KG1 (cell line): ENCODE measurements at regions not wholly inside any gene's neighbourhood (a gene's known extent, or its start where the extent isn't known, plus 50 kb on each side); places are given as distances from the start of the nearest gene placed in this dataset.

Source experiments
- DNase-seq: peaks from one replicate; lab custom pipeline; 2025; lab: John Stamatoyannopoulos, UW

DNA sequence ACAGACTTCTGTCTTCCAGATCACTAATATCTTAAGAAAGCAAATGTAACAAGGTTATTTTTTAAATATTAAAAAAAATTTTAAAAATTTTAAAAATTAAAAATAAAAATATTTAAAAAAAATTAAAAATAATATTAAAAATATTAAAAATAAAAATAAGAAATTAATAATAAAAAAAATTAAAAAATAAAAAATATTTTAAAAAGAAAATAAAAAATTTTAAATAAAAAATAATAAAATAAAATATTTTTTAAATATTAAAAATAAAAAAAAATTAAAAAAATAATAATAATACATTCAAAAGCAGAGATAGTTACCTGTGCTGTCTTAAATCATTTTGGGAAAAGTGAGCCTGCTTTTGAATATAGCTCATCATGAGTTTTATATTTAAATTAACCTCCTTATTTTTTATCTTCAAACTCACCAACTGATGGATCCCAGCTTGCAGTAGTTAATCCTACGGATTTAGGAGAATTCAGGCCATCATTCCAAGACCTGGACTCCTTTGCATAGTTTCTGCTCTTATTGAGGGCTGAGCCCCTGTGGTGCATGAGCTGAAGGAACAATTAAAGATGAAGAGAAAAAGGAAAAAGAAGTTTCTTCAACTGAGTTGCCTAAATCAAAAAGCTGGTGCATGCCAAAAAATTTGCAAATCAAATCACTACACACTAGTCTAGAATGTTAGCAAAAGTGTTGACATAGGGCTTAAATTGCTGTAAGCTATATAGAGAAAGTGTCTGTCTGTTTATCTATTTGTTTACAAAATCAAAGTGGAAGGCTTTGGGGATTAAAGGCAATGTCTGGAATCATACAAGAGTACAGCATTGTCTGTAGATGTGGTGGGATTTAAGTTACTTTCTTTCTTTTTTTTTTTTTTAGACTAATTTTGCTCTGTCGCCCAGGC, 50.5 kb upstream of the ZNF438 start:
- no peak for DNase-seq

- no peak for DNase-seq
Observed at GRCh38 chr10:31083765-31084184, 52.1 kb upstream of the ZNF438 start.

DNA sequence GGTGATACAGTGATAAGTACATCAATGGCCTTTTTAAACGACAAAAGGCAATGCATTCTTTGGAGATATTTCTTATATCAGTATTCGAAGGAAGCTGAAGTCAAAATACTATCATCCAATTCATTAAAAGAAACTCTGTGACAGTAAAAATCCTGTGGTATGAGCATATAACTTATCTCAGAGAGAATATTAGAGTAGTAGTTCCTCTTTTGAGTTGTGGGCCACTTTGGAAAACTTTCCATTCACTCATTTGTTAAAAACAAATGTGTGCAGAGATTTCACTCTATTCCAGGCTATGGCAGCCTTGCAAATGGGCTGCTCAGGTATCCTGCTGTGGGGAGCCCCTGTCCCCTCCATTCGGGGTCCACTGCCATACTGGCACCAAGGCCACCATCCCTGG, 55.3 kb upstream of the ZNF438 start:
- DNase-seq: no peak

DNA sequence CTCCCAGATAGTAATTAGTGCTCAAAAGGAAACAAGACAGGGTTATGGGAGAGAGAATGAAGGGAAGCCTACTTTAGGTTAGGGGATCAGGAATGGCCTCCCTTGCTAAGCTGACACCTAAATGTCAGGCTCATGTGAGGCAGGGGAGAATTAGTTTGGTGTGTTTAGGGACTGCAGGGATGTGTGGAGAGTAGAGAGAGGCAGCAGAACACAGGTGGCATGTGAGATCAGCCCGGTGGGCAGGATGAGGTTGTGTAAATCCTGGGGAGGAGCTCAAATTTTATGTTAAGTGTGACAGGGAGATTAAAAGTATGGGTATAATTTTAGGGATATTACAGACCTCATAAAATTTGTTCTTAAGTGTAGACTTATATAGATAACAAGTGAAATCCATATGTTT, 56.2 kb upstream of the ZNF438 start:
- no peak for DNase-seq

GRCh38 chr10:31090894-31091607, 59.4 kb upstream of the ZNF438 start:
- no peak for DNase-seq

GRCh38 chr10:31095677-31096560, 64.3 kb upstream of the ZNF438 start:
- DNase-seq: no peak

DNA sequence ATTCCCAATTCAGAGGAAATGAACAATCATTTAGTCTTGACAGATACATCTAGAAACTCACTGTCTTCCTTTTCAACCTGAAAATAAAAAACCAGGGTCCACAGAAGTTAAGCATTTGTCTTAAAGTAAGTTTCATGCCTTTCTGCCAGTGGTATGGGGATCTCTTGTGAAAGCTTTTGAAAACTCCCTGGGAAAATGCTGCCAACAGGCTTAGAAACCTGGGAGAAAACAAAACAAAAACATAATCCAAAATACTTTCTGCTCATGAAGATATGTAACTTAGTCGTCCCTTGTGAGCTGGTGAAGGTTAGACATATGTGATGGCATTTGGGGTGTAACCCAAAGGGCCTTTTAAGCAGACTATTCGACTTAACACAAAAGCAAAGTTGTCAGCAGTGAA, 66.4 kb upstream of the ZNF438 start:
- DNase-seq: no peak

DNA sequence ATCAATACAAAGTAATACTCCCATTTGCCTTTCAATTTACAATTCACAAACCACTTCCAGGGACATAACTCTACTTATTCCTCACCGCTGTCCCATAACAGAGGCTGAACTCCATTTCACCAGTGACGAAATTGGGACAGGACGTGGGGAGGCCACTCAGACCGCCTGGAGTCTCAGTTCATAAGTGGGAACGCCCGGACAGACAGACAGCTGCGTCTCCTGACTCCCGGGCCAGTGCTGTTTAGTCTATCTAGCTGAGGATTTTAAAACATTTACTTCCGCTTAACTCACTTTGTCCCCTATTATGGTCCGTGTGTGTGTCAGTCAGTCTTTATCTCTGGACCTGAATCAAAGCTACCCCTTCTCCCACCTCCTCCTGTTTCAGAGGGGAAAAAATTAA, 67.4 kb upstream of the ZNF438 start:
- DNase-seq: no peak

- DNase-seq: no peak
Observed at GRCh38 chr10:31099664-31100063, 68.0 kb upstream of the ZNF438 start.

- no peak for DNase-seq
Observed at GRCh38 chr10:31100115-31100601, 68.5 kb upstream of the ZNF438 start.

DNA sequence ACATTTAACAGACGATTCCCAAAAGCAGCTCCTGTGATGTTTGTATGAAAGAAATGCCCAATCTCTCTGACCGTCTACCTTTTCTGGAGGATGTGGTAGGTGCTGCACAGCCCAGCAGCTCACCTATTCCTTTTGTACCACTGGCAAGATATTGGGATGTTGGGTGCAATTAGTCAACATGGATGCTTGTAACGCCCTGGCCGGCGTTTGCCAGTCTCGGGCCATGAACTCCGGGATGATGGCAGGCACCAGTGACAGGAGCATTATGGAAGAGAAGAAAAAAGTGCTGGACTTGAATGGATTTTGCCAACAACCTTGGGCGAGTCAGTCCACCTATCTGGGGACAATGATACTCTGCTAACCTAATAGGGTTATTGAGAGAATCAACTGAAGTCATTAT, 69.0 kb upstream of the ZNF438 start:
- DNase-seq: no peak

DNA sequence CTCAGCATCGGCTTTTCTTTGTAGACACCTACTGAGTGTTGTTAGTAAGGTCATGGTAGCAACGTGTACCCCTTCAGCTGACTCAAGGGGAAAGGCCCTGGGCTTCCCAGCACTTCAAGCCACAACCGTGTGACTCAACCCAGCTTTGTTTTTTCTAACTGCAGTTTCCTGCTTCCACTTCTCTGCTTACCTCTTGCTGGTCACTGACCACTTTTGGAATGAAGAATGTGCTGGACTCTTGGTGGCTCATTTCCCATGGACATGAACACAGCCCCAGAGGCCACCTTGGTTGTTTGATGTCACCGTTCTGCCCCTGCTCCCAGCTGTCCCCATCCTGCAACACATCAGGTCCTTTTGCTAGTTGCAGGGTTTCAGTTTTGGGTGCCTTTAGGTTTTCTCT, 69.5 kb upstream of the ZNF438 start:
- no peak for DNase-seq

- DNase-seq: no peak
Observed at GRCh38 chr10:31102421-31102820, 70.8 kb upstream of the ZNF438 start.

DNA sequence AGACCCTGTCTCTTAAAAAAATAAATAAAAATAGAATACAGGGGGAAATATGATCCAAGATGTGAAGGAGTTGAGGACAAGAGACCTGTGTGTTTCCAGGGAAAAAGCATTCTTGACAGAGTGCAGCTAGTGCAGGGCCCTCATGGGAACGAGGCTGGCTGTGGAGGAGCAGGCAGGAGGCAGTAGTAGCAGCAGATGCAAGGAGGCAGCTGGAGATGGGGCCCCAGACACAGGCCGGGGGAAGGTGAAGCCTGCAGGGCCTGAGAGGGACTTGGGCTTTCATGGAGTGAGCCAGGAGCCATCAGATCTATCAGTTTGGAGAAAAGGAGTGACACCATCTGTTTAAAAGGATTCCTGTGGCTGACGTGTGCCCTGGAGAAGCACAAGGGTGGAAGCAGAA, 71.4 kb upstream of the ZNF438 start:
- DNase-seq: no peak

DNA sequence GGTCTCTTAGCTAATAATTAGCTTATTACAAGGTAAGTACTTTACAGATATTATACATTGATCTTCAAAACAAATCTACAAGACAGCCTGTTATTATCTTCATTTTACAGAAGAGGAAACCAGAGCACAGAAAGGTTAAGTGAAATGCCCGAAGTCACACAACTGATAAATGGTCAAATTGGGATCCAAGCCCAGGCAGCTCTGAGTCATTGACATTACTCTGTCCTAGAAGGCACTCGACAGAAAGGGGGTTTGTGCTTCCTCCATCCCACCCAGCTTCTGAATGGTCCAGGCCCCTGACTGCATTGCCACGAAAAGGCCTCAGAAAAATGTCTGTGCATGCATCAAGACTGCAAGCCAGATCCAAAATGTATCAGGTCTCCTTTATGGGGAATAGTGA, 81.3 kb upstream of the ZNF438 start:
- no peak for DNase-seq

GRCh38 chr10:31116226-31116625, 84.6 kb upstream of the ZNF438 start:
- DNase-seq: no peak

DNA sequence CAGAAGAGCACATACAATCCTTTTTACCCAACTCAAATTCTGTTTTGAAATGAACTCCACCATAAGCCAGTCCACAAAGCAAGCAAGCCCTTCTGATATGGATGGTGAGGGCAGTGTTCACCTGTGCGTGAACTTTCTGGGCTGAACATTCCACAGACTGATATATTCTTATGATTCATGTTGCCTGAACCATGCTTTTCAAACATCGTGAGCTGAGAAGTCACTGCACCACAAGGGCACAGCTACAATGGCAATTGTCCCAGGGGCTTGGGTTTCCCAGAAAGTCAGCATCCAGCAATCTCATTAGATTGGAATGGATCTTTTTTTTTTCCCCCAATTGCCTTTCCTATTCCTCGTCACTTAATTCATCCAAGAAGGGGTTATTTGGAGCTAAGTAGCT, 86.9 kb upstream of the ZNF438 start:
- DNase-seq: no peak

DNA sequence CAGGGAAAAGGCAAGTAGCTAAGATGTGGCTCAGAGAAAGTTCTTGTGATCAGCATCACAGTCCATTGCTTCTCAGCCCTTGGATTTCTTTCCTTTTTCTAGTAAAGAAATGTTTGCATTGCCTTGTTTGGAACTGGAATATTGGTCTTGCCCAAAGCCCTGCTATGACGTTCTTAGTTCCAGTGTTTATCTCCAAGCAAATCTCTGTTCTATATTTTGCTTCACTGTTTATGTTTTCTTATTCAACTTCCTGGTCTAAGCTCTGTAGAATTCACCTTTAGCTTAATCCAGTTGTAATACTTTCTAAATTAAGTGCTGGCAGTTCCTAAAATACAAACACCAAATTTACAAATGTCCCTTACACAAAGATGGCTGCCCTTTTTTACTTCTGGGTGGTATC, 88.7 kb upstream of the ZNF438 start:
- no peak for DNase-seq

DNA sequence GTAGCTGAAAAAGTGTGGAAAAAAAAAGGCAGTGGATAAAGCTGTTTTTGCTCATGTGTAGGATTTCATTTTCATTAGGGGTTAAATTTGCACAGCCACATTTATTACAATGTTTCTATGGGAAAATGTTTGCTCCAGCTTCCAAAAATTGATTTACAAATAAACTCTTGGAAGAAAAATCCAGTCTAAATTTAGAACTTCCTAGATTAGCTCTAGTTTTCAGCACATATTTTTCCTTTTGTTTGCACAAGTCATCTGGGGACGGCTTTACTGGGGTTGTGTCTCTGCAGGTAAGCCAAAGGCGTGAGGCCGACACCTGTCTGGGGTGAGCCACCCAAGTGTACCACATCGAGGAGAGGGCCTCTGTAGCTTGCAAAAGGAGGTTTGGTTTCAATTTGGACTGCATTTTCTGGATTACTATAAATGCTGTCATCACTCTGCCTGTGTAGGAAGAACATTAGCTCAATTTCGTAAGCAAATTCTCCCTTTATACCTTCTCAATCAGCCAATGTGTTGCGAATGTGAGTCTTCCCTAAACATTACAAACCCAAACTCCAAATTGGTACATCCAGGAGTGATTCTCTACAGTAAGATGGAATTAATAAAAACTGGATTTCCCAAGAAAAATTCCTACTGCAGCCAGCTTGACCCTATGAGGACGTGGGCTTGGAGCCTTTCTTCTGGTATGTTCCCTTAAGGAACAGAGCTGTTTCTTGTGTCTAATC, 89.5 kb upstream of the ZNF438 start:
- no peak for DNase-seq

DNA sequence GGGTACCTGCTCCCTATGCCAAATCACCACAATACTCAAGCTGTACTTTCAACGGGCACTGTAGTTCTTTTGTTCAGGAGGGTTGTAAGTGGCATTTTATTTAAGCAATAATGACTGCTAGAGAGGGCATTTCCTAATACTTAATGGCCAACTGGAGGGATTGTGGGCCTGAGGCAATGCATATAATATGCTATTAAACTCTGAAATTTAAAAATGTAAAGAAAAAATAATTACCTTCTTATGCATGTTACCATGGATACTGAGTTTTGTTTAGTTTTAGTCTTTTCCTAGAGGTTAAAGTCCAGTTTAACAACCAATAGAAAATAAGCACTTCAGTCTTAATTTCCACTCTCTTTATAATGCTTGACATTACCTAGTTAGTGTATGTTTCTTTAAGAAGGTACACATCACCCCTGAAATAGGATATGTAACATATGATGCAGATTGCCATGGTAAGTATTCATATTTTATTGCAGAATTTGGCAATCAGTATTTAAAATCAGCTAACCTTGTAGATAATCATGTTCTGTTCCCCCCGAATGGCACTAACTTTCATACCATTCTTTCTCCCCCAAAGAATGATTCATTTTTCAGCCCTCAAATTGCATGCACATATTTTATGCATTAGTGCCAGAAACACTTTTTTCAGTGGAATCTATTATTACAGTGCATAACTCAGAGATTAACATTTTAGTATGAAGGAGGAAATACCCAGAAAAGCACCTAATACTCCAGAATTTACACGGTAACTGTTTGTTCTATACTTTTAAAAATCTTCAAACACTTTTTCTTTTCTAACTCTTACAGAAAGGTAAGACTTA, 90.3 kb upstream of the ZNF438 start:
- no peak for DNase-seq

- no peak for DNase-seq
Observed at GRCh38 chr10:31123946-31124345, 92.3 kb upstream of the ZNF438 start.
